AG09309 (cell line): ENCODE measurements at regions not wholly inside any gene's neighbourhood (a gene's known extent, or its start where the extent isn't known, plus 50 kb on each side); places are given as distances from the start of the nearest gene placed in this dataset.
"Not testable (repeated sequence)": the region's sequence is repeated elsewhere in the genome, so short reads cannot be mapped to it uniquely, and the experiment has no call there.

ENCODE experiments used
- DNase-seq: peaks from one replicate; pipeline ENCODE4 v3.0.0-alpha.2; 2010; ENCODE audit warnings: low read depth
- H3K4me3 ChIP-seq: 2 replicates; pipeline ENCODE4 v1.5.1; 2011; ENCODE audit warnings: mild to moderate bottlenecking, low read depth, low read length, moderate library complexity; ENCODE audit not compliant: control insufficient read depth
- CTCF ChIP-seq: IDR thresholded peaks from 2 replicates; pipeline ENCODE4 v1.5.1; 2011; ENCODE audit warnings: mild to moderate bottlenecking, low read depth, low read length, inconsistent platforms; ENCODE audit not compliant: insufficient read depth, control insufficient read depth; ENCODE audit errors: missing control alignments

DNA sequence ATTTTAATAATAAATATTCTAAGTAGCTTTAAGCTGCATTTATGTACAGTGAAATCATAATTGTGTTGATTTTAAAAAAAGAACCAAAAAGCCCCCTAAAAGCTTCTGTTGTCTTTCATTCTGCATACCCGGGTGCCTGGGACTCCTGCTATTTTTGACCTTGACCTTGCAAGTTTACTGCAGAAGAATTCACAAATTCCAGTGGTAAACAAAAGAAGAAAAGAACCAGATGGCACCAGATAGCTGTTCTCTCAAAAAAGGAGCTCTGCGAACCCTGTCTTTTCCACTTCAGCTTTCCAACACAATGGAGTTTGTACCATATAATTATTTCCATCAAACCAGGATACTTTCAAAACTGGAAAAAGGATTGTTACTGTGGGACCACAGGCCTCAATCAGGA is 363.3 kb downstream of the SMOC2 start:
- DNase-seq: no peak
- H3K4me3 ChIP-seq: no peak overlapping the region
- TF ChIP-seq CTCF: no peak

DNA sequence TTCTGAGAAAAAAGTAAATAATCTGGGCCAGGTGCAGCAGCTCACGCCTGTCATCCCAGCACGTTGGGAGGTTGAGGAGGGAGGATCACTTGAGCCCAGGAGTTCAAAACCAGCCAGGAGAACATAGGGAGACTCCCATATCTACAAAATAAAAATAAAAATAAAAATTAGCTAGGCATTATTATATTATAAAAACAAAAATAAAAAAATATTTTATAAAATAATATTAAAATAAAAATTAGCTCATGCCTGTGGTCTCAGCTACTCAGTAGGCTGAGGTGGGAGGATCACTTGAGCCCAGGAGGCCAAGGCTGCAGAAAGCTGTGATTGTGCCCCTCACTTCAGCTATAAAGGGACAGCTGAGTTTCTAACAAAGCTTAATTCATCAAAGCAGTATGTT is 362.9 kb downstream of the SMOC2 start:
- no peak for DNase-seq
- TF ChIP-seq CTCF: no peak
- no peak overlapping the region for H3K4me3 ChIP-seq

DNA sequence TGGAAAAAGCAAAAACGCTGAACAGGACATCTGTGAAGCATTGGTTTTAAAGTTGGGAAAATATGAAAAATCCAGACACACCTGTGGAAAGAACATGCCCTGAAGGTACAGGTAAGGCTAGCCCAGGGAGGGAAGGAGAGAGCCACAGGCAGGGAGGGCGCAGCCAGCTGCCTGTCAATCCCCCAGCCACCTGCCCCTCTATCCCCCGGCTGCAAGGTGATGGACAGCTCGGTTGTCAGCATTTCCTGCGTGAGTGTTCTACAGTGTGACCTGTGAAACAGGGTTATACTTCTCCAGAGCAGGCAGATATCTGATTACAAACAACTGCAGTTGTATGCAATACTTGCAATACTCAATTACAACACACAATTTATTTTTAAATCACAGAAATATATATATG is 358.1 kb downstream of the SMOC2 start:
- no peak for TF ChIP-seq CTCF
- H3K4me3 ChIP-seq: no peak overlapping the region
- no peak for DNase-seq

DNA sequence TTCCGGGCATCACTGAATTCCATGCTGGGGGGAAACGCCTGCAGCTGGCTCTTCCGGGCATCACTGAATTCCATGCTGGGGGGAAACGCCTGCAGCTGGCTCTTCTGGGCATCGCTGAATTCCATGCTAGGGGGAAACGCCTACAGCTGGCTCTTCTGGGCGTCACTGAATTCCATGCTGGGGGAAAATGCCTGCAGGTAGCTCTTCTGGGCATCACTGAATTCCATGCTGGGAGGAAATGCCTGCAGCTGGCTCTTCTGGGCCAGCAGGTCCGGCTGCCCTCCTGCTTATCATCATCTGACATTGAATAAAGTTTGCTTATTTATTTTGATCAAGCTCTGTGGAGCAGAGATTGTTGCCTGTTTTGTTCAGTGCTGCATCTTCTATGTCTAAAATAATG is 355.1 kb downstream of the SMOC2 start:
- H3K4me3 ChIP-seq: no peak overlapping the region
- no peak for DNase-seq
- TF ChIP-seq CTCF: no peak

DNA sequence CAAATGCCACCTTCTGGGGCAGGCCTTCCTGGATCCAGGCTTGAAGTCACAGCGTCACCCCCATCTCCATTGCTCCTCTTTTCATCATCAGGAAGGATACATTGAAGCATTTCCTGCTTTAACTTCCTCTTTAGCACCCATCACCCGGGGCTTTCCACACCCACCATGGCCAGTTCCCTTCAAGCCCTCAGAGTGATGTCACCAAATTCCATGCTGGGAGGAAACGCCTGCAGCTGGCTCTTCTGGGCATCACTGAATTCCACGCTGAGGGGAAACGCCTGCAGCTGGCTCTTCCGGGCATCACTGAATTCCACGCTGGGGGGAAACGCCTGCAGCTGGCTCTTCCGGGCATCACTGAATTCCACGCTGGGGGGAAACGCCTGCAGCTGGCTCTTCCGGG is 354.6 kb downstream of the SMOC2 start:
- H3K4me3 ChIP-seq, DNase-seq: not testable (repeated sequence)

DNA sequence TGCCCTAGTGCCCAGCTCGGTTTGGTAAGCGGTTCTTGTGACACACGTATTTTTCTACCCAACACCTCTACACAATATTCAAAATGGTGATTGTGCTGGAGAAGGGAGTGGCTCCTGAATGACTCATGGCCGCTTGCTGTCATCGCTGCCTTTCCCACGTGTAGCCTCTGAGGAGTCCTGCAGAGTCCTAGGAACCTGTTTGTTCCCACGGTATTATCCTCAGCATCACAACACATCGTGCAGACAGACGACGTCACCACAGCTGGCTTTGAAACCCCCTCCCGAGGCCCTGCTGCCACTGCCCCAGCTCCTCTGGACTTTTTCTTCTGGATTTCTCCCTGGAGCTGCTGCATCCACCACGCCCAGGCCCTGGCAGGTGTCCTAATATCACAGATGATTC is 353.5 kb downstream of the SMOC2 start:
- no peak overlapping the region for H3K4me3 ChIP-seq
- no peak for TF ChIP-seq CTCF
- no peak for DNase-seq

- TF ChIP-seq CTCF: no peak
- no peak for DNase-seq
- H3K4me3 ChIP-seq: no peak overlapping the region
These were observed 352.7 kb downstream of the SMOC2 start for GRCh38 chr6:168793649-168794048.
